Right lobe of liver (tissue), 6 donors: ENCODE measurements at regions not wholly inside any gene's neighbourhood (a gene's known extent, or its start where the extent isn't known, plus 50 kb on each side); places are given as distances from the start of the nearest gene placed in this dataset.

Source experiments
- ATAC-seq, 4 donors: fragments of 200-7000 bp; cut with Tn5 transposase; one replicate each; pipeline ENCODE4 v1.9.1; 2020; ENCODE audit warnings: mild to moderate bottlenecking in 4 of 4, moderate library complexity in 4 of 4
- DNase-seq, 3 donors: peaks; one replicate each; pipeline ENCODE4 v3.0.0-alpha.2; 2020
- H3K27ac ChIP-seq, 3 donors: fragments of 200-600 bp; one replicate each; pipeline ENCODE4 v1.8.0; 2022
- H3K27me3 ChIP-seq, 2 donors: fragments of 200-600 bp; one replicate each; pipeline ENCODE4 v1.8.0; 2022
- H3K36me3 ChIP-seq, 4 donors: fragments of 200-600 bp; sonication (generic) in 1 of 4; one replicate each; pipeline versions ENCODE4 v1.5.1 to v1.8.0; 2017 to 2022; ENCODE audit warnings: control low read depth in 1 of 4
- H3K4me1 ChIP-seq, 4 donors: fragments of 200-600 bp; sonication (generic) in 1 of 4; one replicate each; pipeline versions ENCODE4 v1.5.1 to v1.8.0; 2017 to 2022; ENCODE audit warnings: control low read depth in 1 of 4
- H3K4me3 ChIP-seq, 3 donors: fragments of 200-600 bp; one replicate each; pipeline ENCODE4 v1.8.0; 2022
- H3K9me3 ChIP-seq, 4 donors: fragments of 200-600 bp; sonication (generic) in 1 of 4; one replicate each; pipeline versions ENCODE4 v1.5.1 to v1.8.0; 2017 to 2022; ENCODE audit warnings: control low read depth in 1 of 4
- POLR2A ChIP-seq: fragments of 450-650 bp; IDR thresholded peaks from one replicate; pipeline ENCODE4 v1.6.1; 2017; ENCODE audit warnings: antibody characterized with exemption, mild to moderate bottlenecking
- WGBS: methylation state at CpG from one replicate; pipeline ENCODE4 v1.1.6; 2018; ENCODE audit warnings: low coverage, low lambda C conversion rate; ENCODE audit not compliant: insufficient coverage; ENCODE audit errors: missing lambda C conversion rate; 5-methylcytosine and 5-hydroxymethylcytosine counted together
- intact Hi-C, 2 donors: fragments of 100-400 bp; cut with DNase I; formaldehyde crosslinking; loops; one replicate each; pipeline versions ENCODE4 v1.11.2 to v1.14.1; 2022
- TF ChIP-seq, protein P1 (sequence below), 4 donors: fragments of 200-600 bp in 3 of 4; fragments of 450-650 bp in 1 of 4; IDR thresholded peaks; one replicate each; pipeline versions ENCODE4 v1.5.1 to v1.8.0; 2016 to 2022; ENCODE audit warnings: antibody characterized with exemption in 4 of 4, mild to moderate bottlenecking in 2 of 4
- donor health status: DM: no; HTN: yes; CAD: no.
- donor health status: DM: no; HTN: no; CAD: no.
- donor health status: DM: no; HTN: no; CAD: no.
- donor health status: DM: no; HTN: yes; CAD: no.
- donor health status: DM: no; HTN: yes; CAD: no.

DNA sequence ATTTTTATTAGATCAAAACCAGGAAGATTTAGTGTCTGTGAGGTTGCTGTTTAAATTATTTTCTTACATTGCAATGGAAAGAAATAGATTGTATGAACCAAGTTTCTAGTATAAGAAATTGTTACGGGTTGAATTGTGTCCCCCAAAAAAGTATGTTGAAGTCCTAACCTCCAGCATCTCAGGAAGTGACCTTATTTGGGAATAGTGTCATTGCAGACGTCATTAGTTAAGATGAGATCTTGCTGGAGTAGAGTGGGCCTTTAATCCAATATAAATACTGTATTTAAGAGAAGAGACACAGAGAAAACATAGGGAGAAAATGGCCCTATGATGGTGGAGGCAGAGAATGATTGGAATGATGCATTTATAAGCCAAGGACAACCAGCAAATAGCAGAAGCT lies 188.7 kb upstream of the SAMSN1 start:
- no peak overlapping the region for H3K4me3 ChIP-seq
- TF ChIP-seq, protein P1, sequence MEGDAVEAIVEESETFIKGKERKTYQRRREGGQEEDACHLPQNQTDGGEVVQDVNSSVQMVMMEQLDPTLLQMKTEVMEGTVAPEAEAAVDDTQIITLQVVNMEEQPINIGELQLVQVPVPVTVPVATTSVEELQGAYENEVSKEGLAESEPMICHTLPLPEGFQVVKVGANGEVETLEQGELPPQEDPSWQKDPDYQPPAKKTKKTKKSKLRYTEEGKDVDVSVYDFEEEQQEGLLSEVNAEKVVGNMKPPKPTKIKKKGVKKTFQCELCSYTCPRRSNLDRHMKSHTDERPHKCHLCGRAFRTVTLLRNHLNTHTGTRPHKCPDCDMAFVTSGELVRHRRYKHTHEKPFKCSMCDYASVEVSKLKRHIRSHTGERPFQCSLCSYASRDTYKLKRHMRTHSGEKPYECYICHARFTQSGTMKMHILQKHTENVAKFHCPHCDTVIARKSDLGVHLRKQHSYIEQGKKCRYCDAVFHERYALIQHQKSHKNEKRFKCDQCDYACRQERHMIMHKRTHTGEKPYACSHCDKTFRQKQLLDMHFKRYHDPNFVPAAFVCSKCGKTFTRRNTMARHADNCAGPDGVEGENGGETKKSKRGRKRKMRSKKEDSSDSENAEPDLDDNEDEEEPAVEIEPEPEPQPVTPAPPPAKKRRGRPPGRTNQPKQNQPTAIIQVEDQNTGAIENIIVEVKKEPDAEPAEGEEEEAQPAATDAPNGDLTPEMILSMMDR (IDR thresholded peaks at IDR 0.05): no peak
- TF ChIP-seq POLR2A: no peak
- 55% methylated on average over 2 of the region's 2 CpGs for WGBS
- intact Hi-C loops: no loop called here
- no peaks in the 10 kb centered on the region for H3K9me3 ChIP-seq
- DNase-seq: no peak
- H3K36me3 ChIP-seq: no peaks in the 10 kb centered on the region
- ATAC-seq: no peak
- no peaks in the 10 kb centered on the region for H3K27me3 ChIP-seq
- no peak overlapping the region for H3K27ac ChIP-seq
- no peaks in the 10 kb centered on the region for H3K4me1 ChIP-seq

DNA sequence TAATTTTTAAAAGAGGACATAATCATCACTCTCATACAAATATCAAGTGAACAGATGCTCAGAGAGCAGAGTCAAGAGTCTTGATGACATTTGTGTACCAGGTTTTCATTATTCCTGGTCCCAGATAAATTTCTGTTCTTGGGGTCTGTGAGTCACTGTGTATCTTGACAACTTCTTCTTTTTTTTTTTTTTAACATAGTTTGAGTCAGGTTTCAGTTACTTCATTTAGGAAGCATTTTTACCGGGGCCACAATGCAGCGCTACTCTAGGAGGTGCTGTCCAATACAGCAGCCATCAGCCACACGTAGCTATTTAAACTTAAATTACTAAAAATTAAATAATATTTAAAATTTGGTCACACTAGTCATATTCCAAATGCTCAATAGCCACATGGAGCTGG lies 188.1 kb upstream of the SAMSN1 start:
- WGBS: 39% methylated on average over 3 of the region's 3 CpGs
- ATAC-seq (peak in 1 of 4 donors; percentile 39), DNase-seq (no peak)
- H3K4me3 ChIP-seq: no peak overlapping the region
- no peaks in the 10 kb centered on the region for H3K9me3 ChIP-seq
- H3K36me3 ChIP-seq: no peaks in the 10 kb centered on the region
- H3K27me3 ChIP-seq: no peaks in the 10 kb centered on the region
- no peak for TF ChIP-seq POLR2A
- TF ChIP-seq, protein P1 (IDR thresholded peaks at IDR 0.05): no peak
- intact Hi-C loops: no loop called here
- no peak overlapping the region for H3K27ac ChIP-seq
- H3K4me1 ChIP-seq: no peaks in the 10 kb centered on the region

DNA sequence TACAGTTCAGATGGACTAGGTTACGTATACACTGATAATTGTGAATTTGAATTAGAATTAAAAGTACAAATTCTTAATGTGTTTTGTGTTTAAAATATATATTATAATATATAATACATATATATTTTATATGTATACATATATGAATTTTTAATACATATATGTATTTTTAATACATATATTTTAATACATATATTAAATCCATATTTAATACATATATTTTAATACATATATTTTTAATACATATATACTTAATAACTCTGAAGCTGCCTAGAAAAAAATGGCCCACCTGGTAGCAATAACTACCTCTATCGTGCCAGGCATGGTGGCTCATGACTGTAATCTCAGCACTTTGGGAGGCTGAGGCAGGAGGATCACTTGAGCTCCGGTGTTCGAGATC lies 179.1 kb upstream of the SAMSN1 start:
- no peaks in the 10 kb centered on the region for H3K36me3 ChIP-seq
- intact Hi-C loops: no loop called here
- DNase-seq (no peak), ATAC-seq (no peak)
- H3K9me3 ChIP-seq: no peaks in the 10 kb centered on the region
- TF ChIP-seq POLR2A: no peak
- TF ChIP-seq, protein P1 (IDR thresholded peaks at IDR 0.05): no peak
- H3K27me3 ChIP-seq: no peaks in the 10 kb centered on the region
- 94% methylated on average over 4 of the region's 4 CpGs for WGBS
- no peak overlapping the region for H3K4me3 ChIP-seq
- no peaks in the 10 kb centered on the region for H3K4me1 ChIP-seq
- H3K27ac ChIP-seq: no peak overlapping the region

DNA sequence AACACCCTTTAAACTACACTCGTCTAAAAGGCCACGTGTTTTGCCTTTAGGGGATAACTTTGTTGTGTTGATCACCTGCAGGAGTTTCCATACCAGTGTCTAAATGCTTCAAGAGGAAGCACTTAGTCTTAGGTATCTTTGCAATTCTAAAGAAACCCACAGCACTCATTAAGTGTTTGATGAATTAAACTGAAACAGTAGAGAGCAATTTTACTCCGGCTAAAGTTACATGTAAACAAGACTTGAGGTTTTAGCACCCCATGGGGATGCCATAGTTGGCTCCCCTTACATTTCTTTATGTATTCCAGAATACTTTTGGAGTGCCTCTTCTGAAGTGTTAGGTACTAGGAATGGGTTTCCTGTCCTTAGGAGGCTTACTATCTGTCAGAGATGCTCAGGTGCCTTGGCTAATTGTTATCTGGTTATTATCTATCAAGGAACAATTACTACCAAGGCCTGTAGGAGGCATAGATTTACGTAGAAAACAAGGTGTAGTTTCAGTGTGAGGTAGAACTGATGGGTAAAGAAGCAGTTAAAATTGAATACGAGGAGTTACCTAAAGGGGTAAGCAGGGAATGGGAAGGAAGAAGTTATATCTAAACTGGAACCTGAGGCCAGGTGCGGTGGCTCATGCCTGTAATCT lies 176.8 kb upstream of the SAMSN1 start:
- no peak for ATAC-seq
- H3K27me3 ChIP-seq: no peaks in the 10 kb centered on the region
- no peak for DNase-seq
- H3K4me3 ChIP-seq: no peak overlapping the region
- no peaks in the 10 kb centered on the region for H3K9me3 ChIP-seq
- no peaks in the 10 kb centered on the region for H3K4me1 ChIP-seq
- no peak for TF ChIP-seq POLR2A
- TF ChIP-seq, protein P1 (IDR thresholded peaks at IDR 0.05): no peak
- H3K36me3 ChIP-seq: no peaks in the 10 kb centered on the region
- 45% methylated on average over 6 of the region's 6 CpGs for WGBS
- H3K27ac ChIP-seq: no peak overlapping the region
- intact Hi-C loops: no loop called here

DNA sequence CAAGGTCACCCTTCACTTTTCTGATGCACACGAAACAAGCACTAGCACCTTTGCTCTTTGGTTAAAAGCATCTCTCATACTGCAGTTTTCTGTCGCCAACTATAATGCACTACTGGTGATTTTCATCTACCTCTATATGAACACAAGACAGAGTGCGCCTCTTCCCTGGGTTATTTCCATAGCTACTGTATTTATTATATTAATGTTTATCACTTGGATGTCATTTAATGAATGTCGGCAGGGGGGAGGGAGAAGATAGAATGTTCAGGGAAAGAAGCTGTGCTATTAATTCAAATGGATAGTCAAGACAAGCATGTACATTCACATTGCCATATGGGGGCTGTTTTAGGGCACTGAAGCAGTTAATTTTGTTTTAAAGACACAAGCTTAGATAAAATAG lies 174.1 kb upstream of the SAMSN1 start:
- Histone ChIP-seq H3K9me3 (no peaks in the 10 kb centered on the region), H3K27me3 (no peaks in the 10 kb centered on the region), H3K36me3 (no peaks in the 10 kb centered on the region), H3K4me1 (no peaks in the 10 kb centered on the region), H3K4me3 (no peak overlapping the region), H3K27ac (no peak overlapping the region)
- ATAC-seq (no peak), DNase-seq (no peak)
- no peak for TF ChIP-seq POLR2A
- TF ChIP-seq, protein P1 (IDR thresholded peaks at IDR 0.05): no peak
- intact Hi-C loops: no loop called here
- WGBS: 36% methylated on average over 4 of the region's 4 CpGs
